ENCODE measurements at regions not wholly inside any gene's neighbourhood (a gene's known extent, or its start where the extent isn't known, plus 50 kb on each side); places are given as distances from the start of the nearest gene placed in this dataset.
"Not testable (repeated sequence)": the region's sequence is repeated elsewhere in the genome, so short reads cannot be mapped to it uniquely, and the experiment has no call there.

DNA sequence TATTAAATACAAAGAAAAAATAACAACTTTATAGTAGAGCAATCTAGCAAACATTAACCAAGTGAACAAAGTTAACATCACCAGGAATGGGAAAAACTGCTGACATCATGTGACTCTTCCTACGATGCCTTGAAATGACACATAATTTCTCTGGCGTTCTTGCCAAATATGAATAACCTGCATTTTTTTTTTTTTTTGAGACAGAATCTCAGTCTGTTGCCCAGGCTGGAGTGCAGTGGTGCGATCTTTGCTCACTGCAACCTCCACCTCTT is 126.5 kb upstream of the VKORC1L1 start:
- no peak overlapping the region for H3K9ac ChIP-seq (ENCODE audit: low read depth in 1 of 2, low read length in 2 of 2)
- H3K4me1 ChIP-seq (ENCODE audit: control insufficient read depth in 2 of 2, insufficient read depth in 2 of 2, low read length in 2 of 2): peaks cover 4 to 10% of the 10 kb centered on the region in 2 donors
- H3K27me3 ChIP-seq (ENCODE audit: control insufficient read depth in 2 of 2, insufficient read depth in 2 of 2, low read length in 2 of 2): no peaks in the 10 kb centered on the region
- no peaks in the 10 kb centered on the region for H3K9me3 ChIP-seq (ENCODE audit: control insufficient read depth in 2 of 2, low read length in 2 of 2)
- H3K4me3 ChIP-seq (ENCODE audit: low read length in 2 of 2): no peak overlapping the region
- no peaks in the 10 kb centered on the region for H3K36me3 ChIP-seq (ENCODE audit: control insufficient read depth in 2 of 2, insufficient read depth in 2 of 2, low read length in 2 of 2)
- H3K27ac ChIP-seq (ENCODE audit: low read depth in 2 of 2, low read length in 2 of 2): peak overlapping the region in 1 of 2 donors; percentile 45

- Histone ChIP-seq H3K4me3 (ENCODE audit: low read length in 2 of 2) (no peak overlapping the region), H3K27ac (ENCODE audit: low read depth in 2 of 2, low read length in 2 of 2) (no peak overlapping the region), H3K27me3 (ENCODE audit: control insufficient read depth in 2 of 2, insufficient read depth in 2 of 2, low read length in 2 of 2) (no peaks in the 10 kb centered on the region), H3K9me3 (ENCODE audit: control insufficient read depth in 2 of 2, low read length in 2 of 2) (no peaks in the 10 kb centered on the region), H3K4me1 (ENCODE audit: control insufficient read depth in 2 of 2, insufficient read depth in 2 of 2, low read length in 2 of 2) (peaks cover 4 to 14% of the 10 kb centered on the region in 2 donors), H3K9ac (ENCODE audit: low read depth in 1 of 2, low read length in 2 of 2) (no peak overlapping the region), H3K36me3 (ENCODE audit: control insufficient read depth in 2 of 2, insufficient read depth in 2 of 2, low read length in 2 of 2) (no peaks in the 10 kb centered on the region)
Observed at GRCh38 chr7:65749039-65749438, 123.8 kb upstream of the VKORC1L1 start.

DNA sequence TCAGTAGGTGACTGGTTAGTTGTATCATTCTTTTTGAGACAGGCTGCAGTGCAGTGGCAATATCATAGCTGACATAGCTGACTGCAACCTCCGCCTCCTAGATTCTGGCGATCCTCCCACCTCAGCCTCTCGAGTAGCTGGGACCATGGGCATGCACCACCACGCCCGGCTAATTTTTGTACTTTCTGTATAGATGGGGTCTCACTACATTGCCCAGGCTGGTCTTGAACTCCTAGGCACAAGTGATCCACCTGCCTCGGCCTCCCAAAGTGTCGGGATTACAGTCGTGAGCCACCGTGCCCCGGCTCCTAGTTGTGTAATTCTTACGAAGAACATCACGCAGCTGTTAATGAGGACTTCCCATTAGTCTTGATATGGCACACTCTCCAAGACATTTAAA is 123.4 kb upstream of the VKORC1L1 start:
- H3K36me3 ChIP-seq (ENCODE audit: control insufficient read depth in 2 of 2, insufficient read depth in 2 of 2, low read length in 2 of 2): no peaks in the 10 kb centered on the region
- no peaks in the 10 kb centered on the region for H3K27me3 ChIP-seq (ENCODE audit: control insufficient read depth in 2 of 2, insufficient read depth in 2 of 2, low read length in 2 of 2)
- H3K9me3 ChIP-seq (ENCODE audit: control insufficient read depth in 2 of 2, low read length in 2 of 2): no peaks in the 10 kb centered on the region
- H3K4me3 ChIP-seq (ENCODE audit: low read length in 2 of 2): peak overlapping the region in 1 of 2 donors; percentile 98
- H3K9ac ChIP-seq (ENCODE audit: low read depth in 1 of 2, low read length in 2 of 2): no peak overlapping the region
- H3K27ac ChIP-seq (ENCODE audit: low read depth in 2 of 2, low read length in 2 of 2): no peak overlapping the region
- peaks cover 4 to 14% of the 10 kb centered on the region in 2 donors for H3K4me1 ChIP-seq (ENCODE audit: control insufficient read depth in 2 of 2, insufficient read depth in 2 of 2, low read length in 2 of 2)

- H3K36me3 ChIP-seq (ENCODE audit: control insufficient read depth in 2 of 2, insufficient read depth in 2 of 2, low read length in 2 of 2): no peaks in the 10 kb centered on the region
- H3K9ac ChIP-seq (ENCODE audit: low read depth in 1 of 2, low read length in 2 of 2): peak overlapping the region; percentile 85 to 86
- H3K4me1 ChIP-seq (ENCODE audit: control insufficient read depth in 2 of 2, insufficient read depth in 2 of 2, low read length in 2 of 2): peaks cover 4 to 11% of the 10 kb centered on the region in 2 donors
- no peaks in the 10 kb centered on the region for H3K27me3 ChIP-seq (ENCODE audit: control insufficient read depth in 2 of 2, insufficient read depth in 2 of 2, low read length in 2 of 2)
- H3K27ac ChIP-seq (ENCODE audit: low read depth in 2 of 2, low read length in 2 of 2): peak overlapping the region; percentile 73 to 86
- H3K4me3 ChIP-seq (ENCODE audit: low read length in 2 of 2): peak overlapping the region; percentile 98 to 99
- no peaks in the 10 kb centered on the region for H3K9me3 ChIP-seq (ENCODE audit: control insufficient read depth in 2 of 2, low read length in 2 of 2)
Observed at GRCh38 chr7:65750511-65751344, 122.1 kb upstream of the VKORC1L1 start.

GRCh38 chr7:65754070-65754469 is 118.8 kb upstream of the VKORC1L1 start:
- H3K4me3 ChIP-seq (ENCODE audit: low read length in 2 of 2); H3K9me3 ChIP-seq (ENCODE audit: control insufficient read depth in 2 of 2, low read length in 2 of 2); H3K27ac ChIP-seq (ENCODE audit: low read depth in 2 of 2, low read length in 2 of 2); H3K36me3 ChIP-seq (ENCODE audit: control insufficient read depth in 2 of 2, insufficient read depth in 2 of 2, low read length in 2 of 2); H3K4me1 ChIP-seq (ENCODE audit: control insufficient read depth in 2 of 2, insufficient read depth in 2 of 2, low read length in 2 of 2); H3K9ac ChIP-seq (ENCODE audit: low read depth in 1 of 2, low read length in 2 of 2); H3K27me3 ChIP-seq (ENCODE audit: control insufficient read depth in 2 of 2, insufficient read depth in 2 of 2, low read length in 2 of 2): not testable (repeated sequence)

- H3K36me3 ChIP-seq (ENCODE audit: control insufficient read depth in 2 of 2, insufficient read depth in 2 of 2, low read length in 2 of 2); H3K27me3 ChIP-seq (ENCODE audit: control insufficient read depth in 2 of 2, insufficient read depth in 2 of 2, low read length in 2 of 2); H3K4me1 ChIP-seq (ENCODE audit: control insufficient read depth in 2 of 2, insufficient read depth in 2 of 2, low read length in 2 of 2); H3K27ac ChIP-seq (ENCODE audit: low read depth in 2 of 2, low read length in 2 of 2); H3K9me3 ChIP-seq (ENCODE audit: control insufficient read depth in 2 of 2, low read length in 2 of 2); H3K9ac ChIP-seq (ENCODE audit: low read depth in 1 of 2, low read length in 2 of 2); H3K4me3 ChIP-seq (ENCODE audit: low read length in 2 of 2): not testable (repeated sequence)
Observed at GRCh38 chr7:65758991-65759390, 113.9 kb upstream of the VKORC1L1 start.

DNA sequence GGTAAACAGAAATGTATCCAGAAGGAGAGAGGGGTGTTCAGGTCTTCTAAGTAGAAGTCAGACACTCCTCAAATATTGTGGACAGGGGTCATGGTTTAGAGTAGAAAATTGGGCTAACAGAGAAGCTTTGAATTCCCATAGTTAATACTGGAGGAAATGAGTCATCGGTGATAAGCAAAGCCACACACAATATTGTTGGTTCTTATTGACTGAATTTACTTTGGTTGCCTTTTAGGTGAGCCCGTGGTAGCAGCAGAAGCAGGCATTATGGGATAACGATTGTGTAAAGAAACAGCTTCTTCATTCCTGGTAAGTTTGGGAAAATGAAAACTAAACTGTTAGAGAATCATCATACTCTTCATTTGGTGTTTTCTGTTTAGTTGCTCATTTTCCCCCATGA is 110.2 kb upstream of the VKORC1L1 start:
- not testable (repeated sequence) for H3K27me3 ChIP-seq (ENCODE audit: control insufficient read depth in 2 of 2, insufficient read depth in 2 of 2, low read length in 2 of 2); H3K4me1 ChIP-seq (ENCODE audit: control insufficient read depth in 2 of 2, insufficient read depth in 2 of 2, low read length in 2 of 2); H3K27ac ChIP-seq (ENCODE audit: low read depth in 2 of 2, low read length in 2 of 2); H3K9me3 ChIP-seq (ENCODE audit: control insufficient read depth in 2 of 2, low read length in 2 of 2); H3K4me3 ChIP-seq (ENCODE audit: low read length in 2 of 2); H3K9ac ChIP-seq (ENCODE audit: low read depth in 1 of 2, low read length in 2 of 2); H3K36me3 ChIP-seq (ENCODE audit: control insufficient read depth in 2 of 2, insufficient read depth in 2 of 2, low read length in 2 of 2)

- not testable (repeated sequence) for H3K27me3 ChIP-seq (ENCODE audit: control insufficient read depth in 2 of 2, insufficient read depth in 2 of 2, low read length in 2 of 2); H3K9ac ChIP-seq (ENCODE audit: low read depth in 1 of 2, low read length in 2 of 2); H3K9me3 ChIP-seq (ENCODE audit: control insufficient read depth in 2 of 2, low read length in 2 of 2); H3K4me1 ChIP-seq (ENCODE audit: control insufficient read depth in 2 of 2, insufficient read depth in 2 of 2, low read length in 2 of 2); H3K4me3 ChIP-seq (ENCODE audit: low read length in 2 of 2); H3K27ac ChIP-seq (ENCODE audit: low read depth in 2 of 2, low read length in 2 of 2); H3K36me3 ChIP-seq (ENCODE audit: control insufficient read depth in 2 of 2, insufficient read depth in 2 of 2, low read length in 2 of 2)
Observed at GRCh38 chr7:65763114-65763513, 109.8 kb upstream of the VKORC1L1 start.

DNA sequence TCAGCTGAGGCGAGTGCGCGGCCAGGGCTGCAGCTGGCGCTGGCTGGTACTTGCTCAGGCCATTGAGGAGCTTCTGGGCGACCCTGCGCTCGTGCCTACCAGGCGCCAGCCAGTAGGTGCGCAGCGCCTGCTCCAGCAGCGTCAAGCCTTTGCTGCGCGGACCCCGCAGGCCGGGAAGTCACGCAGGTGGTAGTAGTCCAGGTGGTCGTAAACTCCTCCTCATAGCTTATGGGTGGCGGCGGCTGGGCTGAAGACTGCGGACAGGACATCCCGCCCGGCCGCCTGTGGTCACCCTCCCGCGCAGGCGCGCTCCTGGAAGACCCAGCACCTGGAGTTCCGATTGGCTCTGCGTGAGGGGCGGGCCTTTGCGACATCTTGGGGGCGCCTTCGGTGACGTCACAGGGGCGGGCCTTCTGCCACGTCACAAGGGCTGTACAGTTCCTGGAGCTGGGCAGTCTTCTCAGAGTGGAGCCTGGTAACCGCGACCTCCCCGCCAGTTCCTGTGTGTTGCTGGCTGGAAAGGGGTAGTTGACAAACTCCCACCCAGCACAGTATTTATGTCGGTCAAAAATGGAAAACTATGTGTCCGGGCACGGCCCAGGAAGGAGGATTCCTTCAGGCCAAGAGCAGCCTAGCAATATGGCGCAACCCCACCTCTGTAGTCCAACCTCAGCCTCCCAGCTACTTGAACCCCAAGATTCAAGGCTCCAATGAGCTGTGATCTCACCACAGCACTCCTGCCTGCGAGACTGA is 102.2 kb upstream of the VKORC1L1 start:
- not testable (repeated sequence) for H3K27me3 ChIP-seq (ENCODE audit: control insufficient read depth in 2 of 2, insufficient read depth in 2 of 2, low read length in 2 of 2); H3K9me3 ChIP-seq (ENCODE audit: control insufficient read depth in 2 of 2, low read length in 2 of 2); H3K36me3 ChIP-seq (ENCODE audit: control insufficient read depth in 2 of 2, insufficient read depth in 2 of 2, low read length in 2 of 2); H3K4me1 ChIP-seq (ENCODE audit: control insufficient read depth in 2 of 2, insufficient read depth in 2 of 2, low read length in 2 of 2)
- H3K4me3 ChIP-seq (ENCODE audit: low read length in 2 of 2): peak overlapping the region; percentile 91 to 93
- H3K27ac ChIP-seq (ENCODE audit: low read depth in 2 of 2, low read length in 2 of 2): peak overlapping the region; percentile 69 to 86
- H3K9ac ChIP-seq (ENCODE audit: low read depth in 1 of 2, low read length in 2 of 2): peak overlapping the region; percentile 74 to 84

GRCh38 chr7:65771226-65771569 is 101.7 kb upstream of the VKORC1L1 start:
- Histone ChIP-seq H3K4me3 (ENCODE audit: low read length in 2 of 2) (peak overlapping the region; percentile 66 to 91), H3K9ac (ENCODE audit: low read depth in 1 of 2, low read length in 2 of 2) (peak overlapping the region; percentile 65 to 74), H3K27ac (ENCODE audit: low read depth in 2 of 2, low read length in 2 of 2) (peak overlapping the region; percentile 69 to 86)
- H3K27me3 ChIP-seq (ENCODE audit: control insufficient read depth in 2 of 2, insufficient read depth in 2 of 2, low read length in 2 of 2); H3K9me3 ChIP-seq (ENCODE audit: control insufficient read depth in 2 of 2, low read length in 2 of 2); H3K36me3 ChIP-seq (ENCODE audit: control insufficient read depth in 2 of 2, insufficient read depth in 2 of 2, low read length in 2 of 2); H3K4me1 ChIP-seq (ENCODE audit: control insufficient read depth in 2 of 2, insufficient read depth in 2 of 2, low read length in 2 of 2): not testable (repeated sequence)
